Erythroblast (primary cell): ENCODE measurements at regions not wholly inside any gene's neighbourhood (a gene's known extent, or its start where the extent isn't known, plus 50 kb on each side); places are given as distances from the start of the nearest gene placed in this dataset.
"Not testable (repeated sequence)": the region's sequence is repeated elsewhere in the genome, so short reads cannot be mapped to it uniquely, and the experiment has no call there.

ENCODE experiments used
- DNase-seq, 2 experiments: peaks; one replicate each; lab custom pipeline; 2025; lab: John Stamatoyannopoulos, UW
- GATA1 ChIP-seq: IDR thresholded peaks from 2 replicates; pipeline ENCODE4 v1.6.1; 2011; ENCODE audit warnings: low read depth, mild to moderate bottlenecking, control low read depth, low read length, moderate library complexity
- POLR2A ChIP-seq: IDR thresholded peaks from 2 replicates; pipeline ENCODE4 v1.6.1; 2011; ENCODE audit warnings: mild to moderate bottlenecking, low read length

GRCh38 chr2:37746883-37747282, 75.4 kb upstream of the CDC42EP3 start:
- DNase-seq = no peak
- TF ChIP-seq GATA1 (no peak), POLR2A (no peak)

GRCh38 chr2:37748541-37748940, 77.1 kb upstream of the CDC42EP3 start:
- no peak for TF ChIP-seq GATA1
- no peak for TF ChIP-seq POLR2A
- DNase-seq = no peak

- not testable (repeated sequence) for DNase-seq
These were observed 78.8 kb upstream of the CDC42EP3 start for GRCh38 chr2:37750286-37750685.

GRCh38 chr2:37752766-37753165, 81.3 kb upstream of the CDC42EP3 start:
- DNase-seq = no peak
- TF ChIP-seq GATA1 = no peak
- no peak for TF ChIP-seq POLR2A

- no peak for DNase-seq
- no peak for TF ChIP-seq GATA1
- TF ChIP-seq POLR2A = no peak
These were observed 82.3 kb upstream of the CDC42EP3 start for GRCh38 chr2:37753758-37754157.

- not testable (repeated sequence) for DNase-seq
These were observed 84.6 kb upstream of the CDC42EP3 start for GRCh38 chr2:37755961-37756559.

GRCh38 chr2:37757456-37757855, 86.0 kb upstream of the CDC42EP3 start:
- DNase-seq = not testable (repeated sequence)

GRCh38 chr2:37758141-37758601, 86.7 kb upstream of the CDC42EP3 start:
- DNase-seq = not testable (repeated sequence)

GRCh38 chr2:37759989-37760388, 88.5 kb upstream of the CDC42EP3 start:
- DNase-seq = not testable (repeated sequence)

GRCh38 chr2:37760471-37760870, 89.0 kb upstream of the CDC42EP3 start:
- DNase-seq = no peak
- no peak for TF ChIP-seq POLR2A
- no peak for TF ChIP-seq GATA1

- not testable (repeated sequence) for DNase-seq
These were observed 90.8 kb upstream of the CDC42EP3 start for GRCh38 chr2:37762281-37762680.

- TF ChIP-seq GATA1 = no peak
- no peak for TF ChIP-seq POLR2A
These were observed 93.3 kb upstream of the CDC42EP3 start for GRCh38 chr2:37764739-37765138.

GRCh38 chr2:37766106-37766505, 94.7 kb upstream of the CDC42EP3 start:
- no peak for DNase-seq

More at GRCh38 chr2:37764739-37765138, 93.3 kb upstream of the CDC42EP3 start:
- DNase-seq = no peak

GRCh38 chr2:37767046-37767445, 95.6 kb upstream of the CDC42EP3 start:
- TF ChIP-seq GATA1 (no peak), POLR2A (no peak)
- no peak for DNase-seq

More at GRCh38 chr2:37766106-37766505, 94.7 kb upstream of the CDC42EP3 start:
- TF ChIP-seq POLR2A (no peak), GATA1 (no peak)

GRCh38 chr2:37767959-37768925, 96.8 kb upstream of the CDC42EP3 start:
- no peak for DNase-seq

More at GRCh38 chr2:37767959-37768925, 96.8 kb upstream of the CDC42EP3 start:
- TF ChIP-seq POLR2A = no peak
- no peak for TF ChIP-seq GATA1
